IPS DF 4.7 (cell line): ENCODE measurements at regions not wholly inside any gene's neighbourhood (a gene's known extent, or its start where the extent isn't known, plus 50 kb on each side); places are given as distances from the start of the nearest gene placed in this dataset.

ENCODE experiments used
- DNase-seq: peaks from one replicate; pipeline ENCODE4 v3.0.0-alpha.2; 2013; ENCODE audit warnings: low spot score; ENCODE audit errors: extremely low read depth

- no peak for DNase-seq
These were observed 266.6 kb upstream of the BTBD3 start for GRCh38 chr20:11651138-11651537.

GRCh38 chr20:11651647-11652046, 266.0 kb upstream of the BTBD3 start:
- DNase-seq: no peak

- DNase-seq: no peak
These were observed 265.6 kb upstream of the BTBD3 start for GRCh38 chr20:11652128-11652527.

GRCh38 chr20:11654766-11655165, 262.9 kb upstream of the BTBD3 start:
- DNase-seq: no peak

GRCh38 chr20:11660673-11661072, 257.0 kb upstream of the BTBD3 start:
- DNase-seq: no peak

GRCh38 chr20:11671015-11671511, 246.6 kb upstream of the BTBD3 start:
- DNase-seq: no peak

GRCh38 chr20:11672959-11673358, 244.7 kb upstream of the BTBD3 start:
- DNase-seq: no peak

GRCh38 chr20:11675920-11676629, 241.6 kb upstream of the BTBD3 start:
- no peak for DNase-seq

- DNase-seq: no peak
These were observed 240.9 kb upstream of the BTBD3 start for GRCh38 chr20:11676630-11677287.

GRCh38 chr20:11677428-11677827, 240.3 kb upstream of the BTBD3 start:
- DNase-seq: no peak

GRCh38 chr20:11677836-11678235, 239.9 kb upstream of the BTBD3 start:
- DNase-seq: no peak

- no peak for DNase-seq
These were observed 235.4 kb upstream of the BTBD3 start for GRCh38 chr20:11682285-11682684.

- DNase-seq: no peak
These were observed 231.5 kb upstream of the BTBD3 start for GRCh38 chr20:11686195-11686594.

GRCh38 chr20:11686820-11687543, 230.7 kb upstream of the BTBD3 start:
- DNase-seq: no peak

- DNase-seq: no peak
These were observed 230.0 kb upstream of the BTBD3 start for GRCh38 chr20:11687546-11688292.

- DNase-seq: no peak
These were observed 228.4 kb upstream of the BTBD3 start for GRCh38 chr20:11689262-11689661.

- no peak for DNase-seq
These were observed 225.9 kb upstream of the BTBD3 start for GRCh38 chr20:11691766-11692165.

GRCh38 chr20:11692567-11692966, 225.1 kb upstream of the BTBD3 start:
- DNase-seq: no peak

GRCh38 chr20:11694467-11694866, 223.2 kb upstream of the BTBD3 start:
- DNase-seq: no peak

GRCh38 chr20:11697055-11697454, 220.6 kb upstream of the BTBD3 start:
- DNase-seq: no peak

GRCh38 chr20:11697646-11698045, 220.0 kb upstream of the BTBD3 start:
- no peak for DNase-seq

GRCh38 chr20:11698124-11698523, 219.6 kb upstream of the BTBD3 start:
- no peak for DNase-seq
